Epithelial cell of prostate (primary cell): ENCODE measurements at regions not wholly inside any gene's neighbourhood (a gene's known extent, or its start where the extent isn't known, plus 50 kb on each side); places are given as distances from the start of the nearest gene placed in this dataset.

Experiments
- DNase-seq: peaks from one replicate; pipeline ENCODE4 v3.0.0-alpha.2; 2011; ENCODE audit warnings: low read depth, low spot score
- H3K27ac ChIP-seq: fragments of 450-650 bp; 2 replicates; pipeline ENCODE4 v1.5.1; 2017; ENCODE audit warnings: mild to moderate bottlenecking

- DNase-seq, result no peak
- no peak overlapping the region for H3K27ac ChIP-seq
Observed at GRCh38 chr10:10110844-10111490, 906.7 kb upstream of the CELF2 start.

- DNase-seq, result no peak
- no peak overlapping the region for H3K27ac ChIP-seq
Observed at GRCh38 chr10:10118131-10118530, 899.5 kb upstream of the CELF2 start.

GRCh38 chr10:10120671-10121070 lies 897.0 kb upstream of the CELF2 start:
- H3K27ac ChIP-seq, result no peak overlapping the region
- DNase-seq, result no peak

- no peak overlapping the region for H3K27ac ChIP-seq
- no peak for DNase-seq
Observed at GRCh38 chr10:10125676-10126075, 892.0 kb upstream of the CELF2 start.

- no peak overlapping the region for H3K27ac ChIP-seq
- no peak for DNase-seq
Observed at GRCh38 chr10:10126218-10126617, 891.5 kb upstream of the CELF2 start.

- H3K27ac ChIP-seq, result no peak overlapping the region
- no peak for DNase-seq
Observed at GRCh38 chr10:10128387-10128786, 889.3 kb upstream of the CELF2 start.

GRCh38 chr10:10130686-10131085 lies 887.0 kb upstream of the CELF2 start:
- H3K27ac ChIP-seq, result no peak overlapping the region

GRCh38 chr10:10132009-10132408 lies 885.7 kb upstream of the CELF2 start:
- no peak for DNase-seq
- no peak overlapping the region for H3K27ac ChIP-seq

More at GRCh38 chr10:10130686-10131085, 887.0 kb upstream of the CELF2 start:
- no peak for DNase-seq

- DNase-seq, result no peak
- no peak overlapping the region for H3K27ac ChIP-seq
Observed at GRCh38 chr10:10133281-10133680, 884.4 kb upstream of the CELF2 start.

- no peak overlapping the region for H3K27ac ChIP-seq
- no peak for DNase-seq
Observed at GRCh38 chr10:10138685-10139084, 879.0 kb upstream of the CELF2 start.

GRCh38 chr10:10141782-10142382 lies 875.8 kb upstream of the CELF2 start:
- no peak overlapping the region for H3K27ac ChIP-seq
- no peak for DNase-seq

GRCh38 chr10:10146604-10147003 lies 871.1 kb upstream of the CELF2 start:
- DNase-seq, result no peak
- H3K27ac ChIP-seq, result no peak overlapping the region

- no peak overlapping the region for H3K27ac ChIP-seq
- DNase-seq, result no peak
Observed at GRCh38 chr10:10149899-10150298, 867.8 kb upstream of the CELF2 start.

- no peak for DNase-seq
- no peak overlapping the region for H3K27ac ChIP-seq
Observed at GRCh38 chr10:10156917-10157600, 860.6 kb upstream of the CELF2 start.

- no peak for DNase-seq
- no peak overlapping the region for H3K27ac ChIP-seq
Observed at GRCh38 chr10:10160821-10161312, 856.8 kb upstream of the CELF2 start.

- H3K27ac ChIP-seq, result no peak overlapping the region
- no peak for DNase-seq
Observed at GRCh38 chr10:10164848-10165247, 852.8 kb upstream of the CELF2 start.

- H3K27ac ChIP-seq, result no peak overlapping the region
- DNase-seq, result no peak
Observed at GRCh38 chr10:10165415-10165814, 852.3 kb upstream of the CELF2 start.

GRCh38 chr10:10178476-10178875 lies 839.2 kb upstream of the CELF2 start:
- H3K27ac ChIP-seq, result no peak overlapping the region
- DNase-seq, result no peak

GRCh38 chr10:10193848-10194247 lies 823.8 kb upstream of the CELF2 start:
- no peak for DNase-seq
- no peak overlapping the region for H3K27ac ChIP-seq

- no peak overlapping the region for H3K27ac ChIP-seq
- DNase-seq, result no peak
Observed at GRCh38 chr10:10196701-10197100, 821.0 kb upstream of the CELF2 start.

GRCh38 chr10:10197423-10197822 lies 820.2 kb upstream of the CELF2 start:
- DNase-seq, result no peak
- no peak overlapping the region for H3K27ac ChIP-seq
